Glutamatergic neuron (in vitro differentiated cells): ENCODE measurements at regions not wholly inside any gene's neighbourhood (a gene's known extent, or its start where the extent isn't known, plus 50 kb on each side); places are given as distances from the start of the nearest gene placed in this dataset.

ENCODE experiments used
- DNase-seq: peaks from one replicate; pipeline ENCODE4 v3.0.0; 2022
- H3K27ac Mint-ChIP-seq: one replicate; pipeline ENCODE4 v1.8.0; 2020; ENCODE audit warnings: mild to moderate bottlenecking, mixed read lengths, inconsistent platforms; ENCODE audit not compliant: unreplicated experiment
- H3K27me3 Mint-ChIP-seq: one replicate; pipeline ENCODE4 v1.8.0; 2020; ENCODE audit warnings: mild to moderate bottlenecking, moderate library complexity, mixed read lengths, inconsistent platforms; ENCODE audit not compliant: unreplicated experiment
- H3K36me3 Mint-ChIP-seq: one replicate; pipeline ENCODE4 v1.8.0; 2020; ENCODE audit warnings: mild to moderate bottlenecking, mixed read lengths, inconsistent platforms; ENCODE audit not compliant: unreplicated experiment
- H3K4me1 Mint-ChIP-seq: one replicate; pipeline ENCODE4 v1.8.0; 2020; ENCODE audit warnings: mild to moderate bottlenecking, low read depth, mixed read lengths, inconsistent platforms; ENCODE audit not compliant: unreplicated experiment
- H3K4me3 Mint-ChIP-seq: one replicate; pipeline ENCODE4 v1.8.0; 2020; ENCODE audit warnings: mild to moderate bottlenecking, mixed read lengths, inconsistent platforms; ENCODE audit not compliant: unreplicated experiment
- H3K9me3 Mint-ChIP-seq: one replicate; pipeline ENCODE4 v1.8.0; 2020; ENCODE audit warnings: mild to moderate bottlenecking, moderate library complexity, mixed read lengths, inconsistent platforms; ENCODE audit not compliant: unreplicated experiment
- TF ChIP-seq, protein P1 (sequence below): fragments of 200-600 bp; sonication (generic); IDR thresholded peaks from one replicate; pipeline ENCODE4 v1.5.0; 2021; ENCODE audit not compliant: partially characterized antibody, unreplicated experiment

- H3K9me3 Mint-ChIP-seq, result peaks cover 5% of the 10 kb centered on the region
- H3K27me3 Mint-ChIP-seq, result no peaks in the 10 kb centered on the region
- no peak overlapping the region for H3K4me3 Mint-ChIP-seq
- H3K4me1 Mint-ChIP-seq, result no peaks in the 10 kb centered on the region
- H3K27ac Mint-ChIP-seq, result no peak overlapping the region
- H3K36me3 Mint-ChIP-seq, result peaks cover 14% of the 10 kb centered on the region
- TF ChIP-seq, protein P1, sequence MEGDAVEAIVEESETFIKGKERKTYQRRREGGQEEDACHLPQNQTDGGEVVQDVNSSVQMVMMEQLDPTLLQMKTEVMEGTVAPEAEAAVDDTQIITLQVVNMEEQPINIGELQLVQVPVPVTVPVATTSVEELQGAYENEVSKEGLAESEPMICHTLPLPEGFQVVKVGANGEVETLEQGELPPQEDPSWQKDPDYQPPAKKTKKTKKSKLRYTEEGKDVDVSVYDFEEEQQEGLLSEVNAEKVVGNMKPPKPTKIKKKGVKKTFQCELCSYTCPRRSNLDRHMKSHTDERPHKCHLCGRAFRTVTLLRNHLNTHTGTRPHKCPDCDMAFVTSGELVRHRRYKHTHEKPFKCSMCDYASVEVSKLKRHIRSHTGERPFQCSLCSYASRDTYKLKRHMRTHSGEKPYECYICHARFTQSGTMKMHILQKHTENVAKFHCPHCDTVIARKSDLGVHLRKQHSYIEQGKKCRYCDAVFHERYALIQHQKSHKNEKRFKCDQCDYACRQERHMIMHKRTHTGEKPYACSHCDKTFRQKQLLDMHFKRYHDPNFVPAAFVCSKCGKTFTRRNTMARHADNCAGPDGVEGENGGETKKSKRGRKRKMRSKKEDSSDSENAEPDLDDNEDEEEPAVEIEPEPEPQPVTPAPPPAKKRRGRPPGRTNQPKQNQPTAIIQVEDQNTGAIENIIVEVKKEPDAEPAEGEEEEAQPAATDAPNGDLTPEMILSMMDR, result no peak
- no peak for DNase-seq
These were observed 197.9 kb downstream of the SUDS3 start for GRCh38 chr12:118574288-118574687.

DNA sequence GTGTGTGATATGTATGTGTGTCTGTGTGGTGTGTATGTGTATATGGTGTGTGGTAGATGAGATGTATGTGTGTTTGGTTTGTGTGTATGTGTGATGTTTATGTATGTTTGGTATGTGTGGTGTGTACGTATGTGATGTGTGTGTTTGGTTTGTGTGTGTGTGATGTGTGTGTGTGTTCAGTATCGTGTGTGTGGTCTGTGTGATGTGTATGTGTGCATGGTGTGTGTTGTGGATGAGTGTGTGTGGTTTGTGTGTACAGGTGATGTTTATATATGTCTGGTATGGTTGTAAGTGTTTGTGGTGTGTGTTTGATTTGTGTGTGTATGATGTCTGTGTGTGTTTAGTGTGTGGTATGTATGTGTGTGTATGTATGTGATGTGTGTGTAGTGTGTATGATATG lies 199.4 kb downstream of the SUDS3 start:
- Mint-ChIP-seq H3K36me3 (peaks cover 8% of the 10 kb centered on the region), H3K9me3 (peaks cover 2% of the 10 kb centered on the region), H3K27me3 (no peaks in the 10 kb centered on the region), H3K4me3 (no peak overlapping the region), H3K4me1 (no peaks in the 10 kb centered on the region), H3K27ac (no peak overlapping the region)
- no peak for DNase-seq
- TF ChIP-seq, protein P1, result no peak

DNA sequence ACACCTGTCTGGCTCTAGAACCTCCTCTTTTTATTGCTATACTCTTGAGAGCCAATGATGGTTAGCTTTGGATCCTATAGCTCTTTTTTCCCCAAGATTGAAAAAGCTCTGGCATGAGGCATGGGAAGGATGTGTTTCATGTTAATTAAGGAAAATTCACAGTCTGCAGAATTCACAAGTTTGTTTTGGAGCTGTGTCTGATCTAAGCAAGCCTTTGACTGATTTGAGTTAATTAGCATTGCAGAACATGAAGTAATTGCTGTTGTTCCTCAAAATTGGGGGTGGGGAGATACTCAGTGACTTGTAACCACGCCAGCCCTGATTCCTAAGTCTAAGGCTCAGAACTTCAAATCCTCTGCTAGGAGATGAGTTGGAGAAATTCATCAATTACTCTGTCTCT lies 205.0 kb downstream of the SUDS3 start:
- H3K27me3 Mint-ChIP-seq, result no peaks in the 10 kb centered on the region
- no peak overlapping the region for H3K27ac Mint-ChIP-seq
- H3K4me1 Mint-ChIP-seq, result no peaks in the 10 kb centered on the region
- no peak overlapping the region for H3K4me3 Mint-ChIP-seq
- H3K36me3 Mint-ChIP-seq, result no peaks in the 10 kb centered on the region
- TF ChIP-seq, protein P1, result no peak
- DNase-seq, result no peak
- H3K9me3 Mint-ChIP-seq, result no peaks in the 10 kb centered on the region

DNA sequence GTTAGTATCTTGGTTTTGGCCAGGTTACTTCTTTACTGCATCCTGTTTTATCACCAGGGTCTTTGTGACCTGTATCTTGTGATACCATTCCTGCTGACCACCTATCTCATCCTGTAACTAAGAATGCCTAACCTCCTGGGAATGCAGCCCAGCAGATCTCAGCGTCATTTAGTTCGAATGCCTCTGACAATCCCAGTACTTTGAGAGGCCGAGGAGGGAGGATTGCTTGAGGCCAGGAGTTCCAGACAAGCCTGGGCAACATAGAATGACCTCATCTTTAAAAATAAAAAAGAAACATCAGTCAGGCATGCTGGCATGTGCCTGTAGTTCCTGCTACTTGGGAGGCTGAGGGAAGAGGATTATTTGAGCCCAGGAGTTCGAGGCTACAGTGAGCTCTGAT lies 206.5 kb downstream of the SUDS3 start:
- TF ChIP-seq, protein P1, result no peak
- no peak for DNase-seq
- Mint-ChIP-seq H3K4me3 (no peak overlapping the region), H3K9me3 (peaks cover 1% of the 10 kb centered on the region), H3K36me3 (no peaks in the 10 kb centered on the region), H3K27ac (no peak overlapping the region), H3K4me1 (no peaks in the 10 kb centered on the region), H3K27me3 (no peaks in the 10 kb centered on the region)

- Mint-ChIP-seq H3K27ac (no peak overlapping the region), H3K27me3 (no peaks in the 10 kb centered on the region)
These were observed 210.1 kb downstream of the SUDS3 start for GRCh38 chr12:118586433-118586832.

More at GRCh38 chr12:118586433-118586832, 210.1 kb downstream of the SUDS3 start:
- no peak for DNase-seq
- Mint-ChIP-seq H3K9me3 (peaks cover 1% of the 10 kb centered on the region), H3K36me3 (no peaks in the 10 kb centered on the region), H3K4me1 (no peaks in the 10 kb centered on the region), H3K4me3 (no peak overlapping the region)
- TF ChIP-seq, protein P1, result no peak
